CD14-positive monocyte (primary cell): ENCODE measurements at regions not wholly inside any gene's neighbourhood (a gene's known extent, or its start where the extent isn't known, plus 50 kb on each side); places are given as distances from the start of the nearest gene placed in this dataset.

Experiments used
- DNase-seq, 3 donors: peaks; one replicate each; pipeline ENCODE4 v3.0.0-alpha.2; 2011 to 2022
- H2AFZ ChIP-seq: 2 replicates; pipeline ENCODE4 v1.6.0; 2012; ENCODE audit warnings: mild to moderate bottlenecking, low read depth, low read length, inconsistent platforms; ENCODE audit not compliant: insufficient read depth, poor library complexity, severe bottlenecking
- H3K27ac ChIP-seq, 2 donors: 1 replicate in 1 of 2; 2 replicates in 1 of 2; pipeline ENCODE4 v1.5.1; 2012 to 2013; ENCODE audit warnings: low read length in 2 of 2, control low read depth in 1 of 2, inconsistent platforms in 1 of 2, low read depth in 1 of 2, mild to moderate bottlenecking in 1 of 2
- H3K27me3 ChIP-seq, 2 donors: one replicate each; pipeline versions ENCODE4 v1.6.0 to v1.6.1; 2011 to 2013; ENCODE audit warnings: low read length in 2 of 2; ENCODE audit not compliant: control insufficient read depth in 2 of 2, insufficient read depth in 2 of 2
- H3K36me3 ChIP-seq, 2 donors: replicated peaks in 1 of 2; 1 replicate in 1 of 2; 2 replicates in 1 of 2; pipeline versions ENCODE4 v1.5.1 to v1.6.1; 2012 to 2013; ENCODE audit warnings: low read length in 2 of 2, control low read depth in 1 of 2, inconsistent platforms in 1 of 2, mild to moderate bottlenecking in 1 of 2; ENCODE audit not compliant: insufficient read depth in 2 of 2, control insufficient read depth in 1 of 2
- H3K4me1 ChIP-seq, 2 donors: 1 replicate in 1 of 2; 2 replicates in 1 of 2; pipeline versions ENCODE4 v1.5.1 to v1.6.1; 2012 to 2013; ENCODE audit warnings: low read length in 2 of 2, control low read depth in 1 of 2, inconsistent platforms in 1 of 2, mild to moderate bottlenecking in 1 of 2, moderate library complexity in 1 of 2; ENCODE audit not compliant: insufficient read depth in 2 of 2, control insufficient read depth in 1 of 2
- H3K4me2 ChIP-seq: replicated peaks from 2 replicates; pipeline ENCODE3; 2012; ENCODE audit warnings: low read length, moderate library complexity, mild to moderate bottlenecking; ENCODE audit not compliant: poor library complexity, severe bottlenecking; ENCODE audit errors: extremely low read depth
- H3K4me3 ChIP-seq, 3 experiments: fragments of 200-600 bp in 1 of 3; sonication (generic) in 1 of 3; replicated peaks in 1 of 3; 1 replicate in 2 of 3; 2 replicates in 1 of 3; pipeline ENCODE4 v1.5.1; 2011 to 2013; ENCODE audit warnings: low read length in 3 of 3, mild to moderate bottlenecking in 3 of 3, control low read depth in 2 of 3, low read depth in 2 of 3, inconsistent platforms in 1 of 3, moderate library complexity in 1 of 3
- H3K79me2 ChIP-seq: 2 replicates; pipeline ENCODE4 v1.6.0; 2012; ENCODE audit warnings: mild to moderate bottlenecking, control low read depth, inconsistent platforms, low read length, moderate library complexity; ENCODE audit not compliant: insufficient read depth
- H3K9ac ChIP-seq: 2 replicates; pipeline ENCODE4 v1.6.0; 2017; ENCODE audit warnings: low read length, mild to moderate bottlenecking; ENCODE audit not compliant: insufficient read depth, poor library complexity, severe bottlenecking
- H3K9me3 ChIP-seq, 2 donors: replicated peaks in 1 of 2; 1 replicate in 1 of 2; 2 replicates in 1 of 2; pipeline versions ENCODE4 v1.5.1 to v1.6.1; 2012 to 2013; ENCODE audit warnings: low read length in 2 of 2, control low read depth in 1 of 2; ENCODE audit not compliant: control insufficient read depth in 1 of 2, insufficient read depth in 1 of 2
- H4K20me1 ChIP-seq: 2 replicates; pipeline ENCODE4 v1.6.0; 2012; ENCODE audit warnings: mild to moderate bottlenecking, low read length, control low read depth, moderate library complexity; ENCODE audit not compliant: insufficient read depth
- H3K27ac Mint-ChIP-seq, 7 donors: one replicate each; pipeline ENCODE4 v1.8.0; 2020; ENCODE audit warnings: mild to moderate bottlenecking in 7 of 7, mixed read lengths in 7 of 7, moderate library complexity in 6 of 7, inconsistent platforms in 2 of 7
- H3K27me3 Mint-ChIP-seq, 3 donors: one replicate each; pipeline ENCODE4 v1.8.0; 2021 to 2022; ENCODE audit warnings: low read depth in 3 of 3, mild to moderate bottlenecking in 3 of 3, mixed read lengths in 3 of 3, moderate library complexity in 3 of 3, inconsistent platforms in 1 of 3
- H3K36me3 Mint-ChIP-seq, 2 donors: one replicate each; pipeline ENCODE4 v1.8.0; 2020; ENCODE audit warnings: mixed read lengths in 2 of 2, inconsistent platforms in 1 of 2, mild to moderate bottlenecking in 1 of 2
- H3K4me1 Mint-ChIP-seq: one replicate; pipeline ENCODE4 v1.8.0; 2020; ENCODE audit warnings: mild to moderate bottlenecking, mixed read lengths
- H3K4me3 Mint-ChIP-seq, 2 donors: one replicate each; pipeline ENCODE4 v1.8.0; 2020; ENCODE audit warnings: mild to moderate bottlenecking in 2 of 2, mixed read lengths in 2 of 2, moderate library complexity in 1 of 2
- H3K9me3 Mint-ChIP-seq, 7 donors: one replicate each; pipeline ENCODE4 v1.8.0; 2020 to 2022; ENCODE audit warnings: mixed read lengths in 7 of 7, mild to moderate bottlenecking in 6 of 7, moderate library complexity in 6 of 7, inconsistent platforms in 2 of 7
- WGBS: methylation state at CpG from one replicate; pipeline ENCODE4 v1.1.5; 2013; ENCODE audit warnings: missing lambda C conversion rate; ENCODE audit not compliant: insufficient coverage; 5-methylcytosine and 5-hydroxymethylcytosine counted together
- intact Hi-C, 2 donors: fragments of 100-400 bp; cut with micrococcal nuclease; formaldehyde crosslinking; loops; one replicate each; pipeline versions ENCODE4 v1.15.0 to v1.15.1; 2023
- TF ChIP-seq, protein P1 (sequence below): fragments of 200-600 bp; IDR thresholded peaks from one replicate; pipeline ENCODE4 v1.8.0; 2022; ENCODE audit warnings: antibody characterized with exemption, mild to moderate bottlenecking

DNA sequence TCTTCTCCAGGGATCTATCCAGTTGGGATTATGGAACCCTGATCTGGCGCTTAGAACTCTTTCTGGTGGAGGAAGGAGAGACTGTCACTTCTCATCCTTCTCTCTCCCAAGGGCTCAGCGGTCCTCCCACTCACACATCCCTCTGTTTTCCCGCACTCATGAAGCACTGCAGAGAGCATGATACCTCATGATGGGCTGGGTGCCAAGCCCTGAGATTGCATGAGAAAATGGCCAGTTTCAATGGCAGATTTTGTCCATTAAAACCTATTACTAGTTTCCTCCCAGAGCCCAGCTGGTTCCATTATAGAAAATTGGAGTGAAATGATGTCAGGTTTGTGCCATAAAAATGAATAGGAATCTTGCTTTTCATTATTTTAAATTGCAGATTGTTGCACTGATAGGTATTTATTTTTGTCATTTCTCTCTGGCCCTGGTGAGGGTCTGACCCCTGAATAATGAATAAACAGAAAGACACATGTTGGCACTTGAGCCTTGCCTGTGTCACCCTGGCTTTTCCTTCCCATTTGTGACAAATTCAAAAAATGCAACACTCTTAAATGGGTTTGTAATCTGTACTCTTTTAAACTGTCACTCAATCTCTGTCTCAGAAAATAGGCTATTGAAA lies 1151.1 kb downstream of the TYW1 start:
- WGBS, result 80% methylated on average over 1 of the region's 3 CpGs

DNA sequence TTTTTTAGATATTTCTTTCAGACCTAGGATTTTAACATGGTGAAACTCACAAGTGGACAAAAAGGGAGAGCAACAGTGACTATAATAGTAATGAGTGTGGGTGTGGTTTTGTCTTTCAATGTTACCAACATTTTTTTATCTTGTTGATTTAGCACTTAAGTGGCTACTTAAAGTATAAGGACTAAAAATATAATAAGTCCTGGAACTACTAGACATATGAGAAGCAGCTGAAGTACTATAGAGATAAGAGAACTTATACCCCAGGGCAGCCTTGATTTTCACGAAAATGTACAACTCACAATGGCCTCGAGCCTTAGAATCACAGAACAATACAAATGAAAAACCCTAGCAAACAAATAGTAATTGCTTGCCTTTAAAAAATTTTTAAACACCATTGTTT lies 1151.8 kb downstream of the TYW1 start:
- no peaks in the 10 kb centered on the region for H3K79me2 ChIP-seq
- TF ChIP-seq, protein P1, sequence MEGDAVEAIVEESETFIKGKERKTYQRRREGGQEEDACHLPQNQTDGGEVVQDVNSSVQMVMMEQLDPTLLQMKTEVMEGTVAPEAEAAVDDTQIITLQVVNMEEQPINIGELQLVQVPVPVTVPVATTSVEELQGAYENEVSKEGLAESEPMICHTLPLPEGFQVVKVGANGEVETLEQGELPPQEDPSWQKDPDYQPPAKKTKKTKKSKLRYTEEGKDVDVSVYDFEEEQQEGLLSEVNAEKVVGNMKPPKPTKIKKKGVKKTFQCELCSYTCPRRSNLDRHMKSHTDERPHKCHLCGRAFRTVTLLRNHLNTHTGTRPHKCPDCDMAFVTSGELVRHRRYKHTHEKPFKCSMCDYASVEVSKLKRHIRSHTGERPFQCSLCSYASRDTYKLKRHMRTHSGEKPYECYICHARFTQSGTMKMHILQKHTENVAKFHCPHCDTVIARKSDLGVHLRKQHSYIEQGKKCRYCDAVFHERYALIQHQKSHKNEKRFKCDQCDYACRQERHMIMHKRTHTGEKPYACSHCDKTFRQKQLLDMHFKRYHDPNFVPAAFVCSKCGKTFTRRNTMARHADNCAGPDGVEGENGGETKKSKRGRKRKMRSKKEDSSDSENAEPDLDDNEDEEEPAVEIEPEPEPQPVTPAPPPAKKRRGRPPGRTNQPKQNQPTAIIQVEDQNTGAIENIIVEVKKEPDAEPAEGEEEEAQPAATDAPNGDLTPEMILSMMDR, result no peak
- no peak overlapping the region for H3K9ac ChIP-seq
- intact Hi-C loops, result no loop called here
- H3K27me3 ChIP-seq, result no peaks in the 10 kb centered on the region
- H3K36me3 ChIP-seq, result no peaks in the 10 kb centered on the region
- no peak overlapping the region for H3K27ac Mint-ChIP-seq
- no peak overlapping the region for H3K4me3 ChIP-seq
- no peaks in the 10 kb centered on the region for H3K36me3 Mint-ChIP-seq
- DNase-seq, result no peak
- no peaks in the 10 kb centered on the region for H3K4me1 Mint-ChIP-seq
- no CpG with 5 or more reads among the region's 2 CpGs for WGBS
- H2AFZ ChIP-seq, result no peak overlapping the region
- H3K9me3 Mint-ChIP-seq, result peaks cover 5 to 39% (median 8%) of the 10 kb centered on the region in 7 donors
- no peaks in the 10 kb centered on the region for H3K4me1 ChIP-seq
- H3K4me3 Mint-ChIP-seq, result no peak overlapping the region
- H4K20me1 ChIP-seq, result no peaks in the 10 kb centered on the region
- peaks cover 0 to 2% (median 0%) of the 10 kb centered on the region in 3 donors for H3K27me3 Mint-ChIP-seq
- no peak overlapping the region for H3K4me2 ChIP-seq
- H3K9me3 ChIP-seq, result peaks cover 24 to 36% of the 10 kb centered on the region in 2 donors
- no peak overlapping the region for H3K27ac ChIP-seq

More for the DNA sequence above, 1151.1 kb downstream of the TYW1 start:
- Mint-ChIP-seq H3K4me3 (no peak overlapping the region), H3K36me3 (no peaks in the 10 kb centered on the region), H3K27me3 (peaks cover 0 to 2% (median 0%) of the 10 kb centered on the region in 3 donors), H3K9me3 (peaks cover 5 to 40% (median 14%) of the 10 kb centered on the region in 7 donors), H3K4me1 (no peaks in the 10 kb centered on the region), H3K27ac (no peak overlapping the region)
- DNase-seq, result no peak
- Histone ChIP-seq H3K27me3 (no peaks in the 10 kb centered on the region), H3K27ac (no peak overlapping the region), H3K9me3 (peaks cover 31 to 37% of the 10 kb centered on the region in 2 donors), H3K4me2 (no peak overlapping the region), H3K4me1 (no peaks in the 10 kb centered on the region), H3K9ac (no peak overlapping the region), H3K36me3 (no peaks in the 10 kb centered on the region), H2AFZ (no peak overlapping the region), H3K4me3 (no peak overlapping the region), H3K79me2 (no peaks in the 10 kb centered on the region), H4K20me1 (no peaks in the 10 kb centered on the region)
- intact Hi-C loops, result no loop called here
- TF ChIP-seq, protein P1, result no peak
